HG03135 (cell line): ENCODE measurements at regions not wholly inside any gene's neighbourhood (a gene's known extent, or its start where the extent isn't known, plus 50 kb on each side); places are given as distances from the start of the nearest gene placed in this dataset.
"Not testable (repeated sequence)": the region's sequence is repeated elsewhere in the genome, so short reads cannot be mapped to it uniquely, and the experiment has no call there.

Source experiments
- ATAC-seq: cut with Tn5 transposase; IDR thresholded peaks from one replicate; pipeline ENCODE4 v1.9.1; 2021; ENCODE audit warnings: mild to moderate bottlenecking, moderate library complexity; ENCODE audit not compliant: unreplicated experiment

DNA sequence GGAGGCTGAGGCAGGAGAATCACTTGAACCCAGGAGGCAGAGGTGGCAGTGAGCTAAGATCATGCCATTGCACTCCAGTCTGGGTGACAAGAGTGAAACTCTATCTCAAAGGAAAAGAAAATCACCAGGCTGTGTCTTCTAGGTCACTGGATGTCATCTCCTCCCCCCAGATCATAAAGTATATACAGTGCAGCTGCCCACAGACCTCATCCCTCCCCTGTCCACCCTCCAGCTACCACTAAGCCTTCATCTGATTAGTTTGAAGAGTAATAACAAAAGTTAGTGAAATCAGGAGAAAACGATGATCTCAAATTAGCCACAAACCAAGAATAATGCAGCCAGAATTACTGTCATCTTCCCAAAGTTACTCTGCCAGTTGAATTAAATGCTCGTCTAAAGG lies 117.2 kb downstream of the ZNF22 start:
- not testable (repeated sequence) for ATAC-seq

DNA sequence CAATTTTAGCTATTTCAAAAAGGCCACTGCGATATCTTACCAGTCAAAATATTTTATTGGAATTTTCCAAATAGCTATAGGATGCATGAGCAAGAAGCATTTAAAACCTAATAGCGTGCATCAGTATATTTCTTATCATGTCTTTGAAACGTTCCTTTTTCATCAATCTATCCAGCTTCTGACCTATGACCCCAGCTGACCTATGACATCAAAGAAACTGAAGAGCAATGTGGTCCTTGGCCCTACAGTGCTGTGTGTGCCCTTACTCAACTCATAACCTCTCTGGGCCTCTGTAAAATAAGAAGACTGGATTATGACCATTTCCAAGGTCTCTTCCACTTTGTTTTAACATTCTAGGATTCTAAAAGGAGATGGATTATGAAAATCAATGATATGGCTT lies 118.2 kb downstream of the ZNF22 start:
- no peak for ATAC-seq

DNA sequence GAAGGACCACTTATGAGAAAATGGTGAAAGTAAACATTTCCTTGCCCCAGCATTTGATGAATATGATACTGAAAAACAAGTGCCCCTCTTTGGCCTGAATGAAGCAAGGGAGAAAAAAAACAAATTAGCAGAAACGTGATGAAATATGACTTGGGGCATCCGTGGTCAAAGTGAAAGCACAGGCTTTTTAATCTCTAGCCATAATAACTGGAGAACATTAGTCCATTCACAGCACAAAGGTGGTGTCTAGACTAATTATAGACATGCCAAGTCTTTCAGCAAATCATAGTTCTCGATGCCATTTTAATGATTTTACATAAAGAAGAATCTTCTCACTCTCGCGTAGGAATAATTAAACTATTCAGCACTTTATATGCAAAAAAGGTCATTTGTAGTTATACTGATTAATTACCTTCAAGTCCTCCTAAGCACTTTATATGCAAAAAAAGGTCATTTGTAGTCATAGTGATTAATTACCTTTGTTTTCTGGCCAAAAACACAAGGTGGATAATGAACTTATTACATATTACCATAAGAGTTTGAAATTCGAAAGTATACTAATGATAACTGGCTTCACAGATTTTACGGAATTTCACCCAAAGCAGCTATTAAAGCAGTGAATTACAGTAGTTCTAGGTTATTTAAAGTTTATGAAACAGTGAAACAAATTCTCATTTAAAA lies 121.6 kb downstream of the ZNF22 start:
- not testable (repeated sequence) for ATAC-seq

DNA sequence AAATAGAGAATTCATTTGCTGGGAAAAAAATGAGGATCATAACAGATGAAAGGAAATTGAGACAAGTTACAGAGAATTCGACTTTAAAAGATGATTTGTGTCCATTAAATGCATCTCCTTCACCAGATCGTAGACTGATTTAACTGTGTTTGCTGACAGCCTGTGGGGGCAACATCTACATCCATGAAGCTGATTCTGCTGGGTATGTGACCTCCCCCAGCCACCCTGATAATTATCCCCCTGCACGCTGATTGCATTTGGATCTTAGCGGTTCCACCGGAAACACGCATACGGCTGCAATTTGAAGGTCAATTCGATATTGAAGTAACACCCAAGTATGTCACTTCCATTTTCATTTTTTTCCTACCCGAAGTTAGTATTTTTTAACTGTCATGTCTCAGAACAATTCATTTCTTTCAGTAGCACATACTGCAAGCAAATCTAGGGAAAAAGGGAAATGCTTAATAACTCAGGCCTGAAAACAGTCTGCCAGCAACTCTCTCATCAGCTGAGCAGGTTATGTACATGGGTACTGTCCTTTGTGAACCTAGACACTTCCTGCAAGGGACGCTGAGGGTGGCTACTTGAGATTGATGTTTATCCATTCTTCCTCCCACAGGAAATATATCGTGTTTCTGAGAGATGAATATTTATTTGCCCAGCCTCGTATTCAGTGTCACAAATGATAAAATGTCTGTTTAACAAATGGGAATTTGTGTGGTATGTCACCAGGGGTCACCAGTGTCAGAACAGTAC lies 134.9 kb downstream of the ZNF22 start:
- no peak for ATAC-seq

DNA sequence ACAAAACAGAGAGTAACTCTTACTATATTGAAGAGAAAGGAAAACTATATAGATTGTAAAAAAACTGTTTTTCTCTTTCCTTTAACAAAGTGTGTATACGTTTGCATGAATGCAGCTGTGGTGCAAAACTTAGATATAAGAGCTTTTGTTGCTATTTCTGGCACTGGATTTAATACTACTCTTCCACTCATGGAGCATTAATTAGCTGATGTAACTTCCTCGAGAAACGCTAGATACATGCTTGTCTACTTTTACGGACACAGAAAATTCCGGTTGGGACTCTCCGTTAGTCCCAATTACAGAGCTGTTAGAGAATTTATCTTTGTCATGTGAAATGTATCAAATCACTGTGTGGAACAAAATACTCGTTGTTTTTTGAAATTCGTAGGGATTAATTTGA lies 135.5 kb downstream of the ZNF22 start:
- ATAC-seq = no peak

DNA sequence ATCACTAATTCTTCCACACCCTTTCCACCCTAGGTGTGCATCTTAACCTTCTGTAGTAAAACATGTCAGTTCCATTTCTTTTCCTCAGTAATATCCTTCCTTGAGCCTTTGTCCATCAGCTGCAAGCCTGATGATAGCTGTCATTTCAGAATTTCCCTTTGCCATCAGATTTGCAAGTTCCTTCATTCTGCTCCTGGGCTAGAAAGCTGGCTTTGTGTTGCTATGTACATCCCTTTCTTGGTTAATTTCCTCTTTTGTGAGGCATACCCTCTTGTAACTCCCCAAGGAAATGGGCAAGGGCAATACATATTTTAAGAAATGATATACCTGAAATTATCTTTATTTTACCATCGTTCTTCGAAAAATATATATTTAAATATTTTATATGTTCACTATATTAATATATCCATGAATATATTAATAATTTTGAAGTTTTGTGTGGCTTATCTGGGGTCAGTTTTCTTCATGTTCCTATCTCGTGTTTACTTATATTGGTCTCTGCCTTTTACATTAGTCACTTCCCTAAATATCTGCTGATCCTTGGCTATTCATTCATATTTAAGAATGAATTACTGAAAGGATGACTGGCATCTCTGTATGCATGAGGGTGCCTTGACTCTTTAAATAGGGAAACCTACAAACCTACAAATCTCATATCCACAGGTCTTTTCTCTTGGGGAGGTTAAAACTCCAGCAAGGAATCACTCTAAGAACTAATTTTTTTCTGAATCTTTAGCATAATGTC lies 143.8 kb downstream of the ZNF22 start:
- no peak for ATAC-seq

DNA sequence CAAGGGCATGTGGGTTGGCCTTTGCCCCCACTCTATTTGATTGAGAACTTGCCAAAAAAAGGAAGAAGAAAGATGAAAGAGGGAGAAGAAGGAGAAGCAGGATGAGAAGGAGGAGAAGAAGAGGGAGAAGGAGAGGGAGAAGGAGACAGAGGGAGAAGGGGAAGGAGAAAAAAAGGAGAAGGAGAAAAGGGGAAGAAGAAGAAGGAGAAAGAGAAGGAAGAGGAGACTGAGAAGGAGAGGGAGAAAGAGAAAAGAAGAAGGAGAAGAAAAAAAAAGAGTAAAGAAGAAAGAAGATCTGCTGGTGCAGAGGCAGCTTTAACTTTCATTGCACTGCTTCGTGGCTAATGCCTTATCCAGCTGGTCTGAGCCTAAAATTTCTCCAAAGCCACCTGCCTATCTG lies 144.4 kb downstream of the ZNF22 start:
- ATAC-seq = not testable (repeated sequence)

DNA sequence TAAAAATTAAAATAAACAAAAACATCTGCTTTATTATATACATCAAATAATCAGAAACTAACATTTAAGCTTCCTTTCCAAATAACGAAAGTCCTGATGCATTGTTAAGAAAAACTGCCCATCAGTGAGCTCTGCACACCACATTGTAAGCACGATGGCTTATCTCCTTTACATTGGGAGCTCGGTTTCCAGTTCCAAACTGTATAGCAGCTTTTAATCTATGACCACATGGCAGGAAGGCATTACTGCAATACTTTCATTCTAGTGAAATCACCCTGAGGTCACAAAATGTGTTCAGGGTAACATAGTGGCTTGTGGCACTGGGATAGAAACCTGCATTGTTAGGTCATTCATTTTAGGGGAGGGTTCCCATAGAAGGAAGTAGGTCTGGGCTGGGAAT lies 146.3 kb downstream of the ZNF22 start:
- no peak for ATAC-seq

DNA sequence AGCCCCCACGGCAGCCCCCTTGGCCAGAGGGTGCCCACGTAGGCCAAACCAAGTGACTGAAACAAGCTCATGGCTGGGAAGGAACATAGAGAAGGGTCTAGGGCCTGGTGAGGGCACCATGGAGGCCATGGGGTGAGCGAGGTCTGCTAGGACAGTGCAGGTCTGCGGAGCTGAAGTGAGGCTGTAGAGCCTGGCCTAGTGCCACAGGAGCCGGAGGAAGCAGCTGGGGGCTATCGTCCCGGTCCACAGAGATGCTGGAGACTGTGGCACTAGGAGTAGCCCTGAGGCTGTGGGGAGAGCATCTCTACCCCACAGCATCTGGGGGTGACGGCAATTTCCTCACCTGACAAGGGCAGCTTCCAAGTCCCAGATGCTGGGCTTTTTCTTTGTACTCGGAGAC lies 150.3 kb downstream of the ZNF22 start:
- ATAC-seq = no peak

DNA sequence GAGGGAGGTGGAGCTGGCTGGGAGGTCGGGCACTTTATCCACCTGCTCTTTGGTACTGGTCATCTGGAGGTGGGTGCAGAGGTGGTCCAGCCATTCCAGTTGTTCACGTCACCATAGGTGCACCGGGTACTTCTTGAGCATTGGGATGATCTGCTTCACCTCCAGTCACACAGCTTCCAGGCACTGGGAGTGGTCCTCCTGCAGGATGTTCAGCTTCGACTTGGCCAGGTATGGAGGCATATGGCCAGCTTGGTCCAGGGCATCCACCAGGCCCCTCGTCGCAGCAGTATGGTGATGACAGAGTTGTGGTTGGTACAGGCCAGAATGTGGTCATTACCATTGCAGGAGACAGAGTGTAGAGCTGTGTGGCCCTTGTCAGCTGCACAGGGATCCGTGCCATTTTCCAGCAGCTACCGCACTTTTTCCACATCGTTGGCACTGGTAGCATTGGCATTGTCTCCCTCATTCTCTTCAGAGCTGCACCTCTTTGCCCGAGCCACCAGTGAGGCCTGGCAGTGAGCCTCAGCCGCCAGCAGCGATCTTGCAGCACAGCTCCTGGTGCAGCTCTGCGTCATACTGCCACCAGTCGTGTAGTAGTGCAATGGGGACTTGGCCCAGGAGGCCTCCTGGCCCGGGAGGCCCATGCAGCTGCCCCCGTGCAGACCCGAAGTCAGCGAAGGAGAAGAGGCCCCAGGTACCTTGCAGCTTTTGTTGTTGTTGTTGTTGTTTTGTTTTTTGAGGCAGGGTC lies 150.9 kb downstream of the ZNF22 start:
- ATAC-seq = no peak

DNA sequence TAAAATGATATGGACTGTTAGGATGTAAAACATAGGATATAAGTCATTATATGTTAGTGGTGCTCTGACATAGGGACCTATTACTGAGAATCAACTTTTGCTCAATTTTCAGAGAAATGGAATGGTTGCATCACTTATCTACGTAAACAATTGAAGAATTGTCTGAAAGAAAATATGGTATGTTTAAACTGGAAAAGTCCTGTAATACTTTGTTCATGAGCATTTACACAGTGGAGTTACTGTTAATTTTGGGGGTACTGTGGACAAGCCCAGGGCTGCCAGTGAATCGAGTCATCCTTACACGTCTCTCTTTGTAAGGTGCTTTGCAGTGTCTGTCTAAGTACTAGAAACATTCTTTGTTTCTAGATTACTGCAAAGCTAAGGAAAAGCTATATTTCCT lies 152.0 kb downstream of the ZNF22 start:
- ATAC-seq = no peak

DNA sequence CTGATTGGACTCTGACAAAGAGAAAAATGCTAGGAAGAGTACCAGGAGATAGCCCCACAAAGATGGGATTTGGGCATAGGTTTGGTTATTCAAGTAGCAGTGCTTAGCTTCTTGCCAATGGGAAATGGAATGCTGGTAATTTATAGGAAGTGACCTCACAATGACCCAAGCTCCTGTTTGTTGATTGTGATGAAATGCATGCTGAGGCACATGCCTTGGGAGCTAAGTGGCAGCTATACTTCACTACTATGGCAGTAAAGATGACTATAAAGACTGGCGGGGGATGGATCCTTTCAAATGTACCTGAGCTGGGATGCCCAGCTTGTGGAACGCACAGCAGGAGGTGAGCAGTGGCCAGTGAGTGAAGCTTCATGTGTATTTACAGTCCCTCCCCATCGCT lies 153.8 kb downstream of the ZNF22 start:
- ATAC-seq = no peak

DNA sequence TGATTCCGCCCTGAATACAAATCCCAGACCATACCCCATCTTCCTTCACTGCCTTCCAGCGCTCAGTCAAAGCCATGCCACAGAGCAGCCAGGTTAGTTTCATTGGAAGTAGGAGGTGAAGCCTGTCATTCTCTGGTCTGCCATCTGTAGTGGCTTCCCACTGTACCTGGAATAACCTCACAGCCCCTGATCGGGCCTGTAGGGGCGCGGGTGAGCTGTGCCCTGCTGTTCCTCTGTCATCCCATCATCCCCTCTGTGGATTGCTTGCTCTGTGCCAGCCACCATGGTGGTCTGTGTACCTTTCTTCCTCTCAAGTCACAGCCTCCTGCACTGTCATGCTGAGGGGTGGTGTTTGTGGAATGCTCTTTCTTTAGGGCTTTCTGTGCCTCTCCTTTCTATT lies 155.1 kb downstream of the ZNF22 start:
- no peak for ATAC-seq

DNA sequence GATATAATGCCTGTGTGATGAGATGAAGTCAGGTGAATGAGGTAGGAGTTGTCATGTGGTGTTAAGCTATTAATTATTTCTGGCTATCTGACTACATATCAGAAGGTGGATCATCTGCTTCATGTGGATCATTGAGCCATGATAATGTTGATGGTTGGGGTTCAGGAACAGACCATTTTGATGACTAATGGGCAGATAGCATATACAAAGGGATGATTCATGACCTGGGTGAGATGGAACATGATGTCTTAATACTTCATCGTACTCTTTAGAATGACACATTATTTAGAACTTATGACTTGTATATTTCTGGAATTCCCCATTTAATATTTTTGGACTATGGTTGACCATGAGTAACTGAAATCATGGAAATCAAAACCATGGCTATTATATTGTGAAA lies 155.1 kb downstream of the OR13A1 start:
- no peak for ATAC-seq

DNA sequence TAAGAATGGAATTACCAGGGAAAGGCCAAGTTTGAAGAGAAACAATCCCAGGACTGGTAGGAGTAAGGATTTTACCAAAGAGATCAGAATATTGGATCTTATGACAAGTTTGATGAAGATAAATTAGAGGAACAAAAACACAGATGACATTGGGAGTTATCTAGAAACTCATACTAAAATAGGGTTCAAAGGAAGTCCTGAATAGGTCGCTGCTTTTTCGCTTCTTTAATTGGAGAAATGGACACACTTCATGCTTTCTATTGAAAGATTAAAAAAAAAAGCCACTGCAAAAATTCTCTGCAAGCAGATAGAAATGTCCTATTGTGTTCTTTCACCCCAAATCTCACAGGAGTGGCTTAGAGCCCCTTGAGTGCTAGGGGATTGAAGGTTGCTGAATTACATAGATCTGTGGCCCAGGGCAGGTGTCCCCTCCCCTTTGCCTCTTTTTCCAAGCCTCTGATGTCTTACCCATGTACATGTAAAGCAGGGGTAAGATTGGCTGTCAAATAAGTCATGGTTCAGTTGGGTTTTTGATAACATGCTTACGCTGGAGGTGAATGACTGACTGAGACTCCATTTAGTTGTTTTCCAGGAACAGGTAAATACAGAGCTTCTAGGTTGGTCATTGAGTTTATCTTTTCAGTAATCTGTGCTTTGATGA lies 152.0 kb downstream of the OR13A1 start:
- no peak for ATAC-seq

DNA sequence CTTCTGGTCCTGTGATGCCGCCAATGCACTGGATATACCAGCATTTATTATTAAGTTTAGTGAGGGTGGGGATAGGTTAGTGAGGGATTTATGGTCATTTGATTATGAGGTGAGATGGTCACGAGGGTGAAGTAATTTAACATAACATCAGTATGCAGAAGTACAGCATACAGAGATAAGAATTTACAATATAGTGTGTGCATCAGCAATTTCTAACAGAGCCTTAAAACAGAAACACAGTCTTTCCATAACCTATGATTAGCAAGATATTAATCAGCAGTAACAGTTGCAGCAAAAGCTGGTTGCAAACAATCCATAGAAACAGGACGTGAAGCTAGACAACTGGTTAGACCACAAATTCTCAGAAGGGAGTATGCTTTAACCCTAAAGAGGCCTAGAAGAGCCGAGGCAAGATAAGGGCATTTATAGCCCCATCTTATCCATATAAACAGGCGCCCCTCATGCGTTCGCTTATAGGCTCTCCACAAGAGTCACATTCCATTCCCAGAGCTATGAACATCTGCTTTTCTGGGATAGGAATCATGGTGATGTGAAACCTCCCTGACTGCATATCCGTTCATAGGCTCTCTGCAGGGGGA lies 139.8 kb downstream of the OR13A1 start:
- ATAC-seq = not testable (repeated sequence)

DNA sequence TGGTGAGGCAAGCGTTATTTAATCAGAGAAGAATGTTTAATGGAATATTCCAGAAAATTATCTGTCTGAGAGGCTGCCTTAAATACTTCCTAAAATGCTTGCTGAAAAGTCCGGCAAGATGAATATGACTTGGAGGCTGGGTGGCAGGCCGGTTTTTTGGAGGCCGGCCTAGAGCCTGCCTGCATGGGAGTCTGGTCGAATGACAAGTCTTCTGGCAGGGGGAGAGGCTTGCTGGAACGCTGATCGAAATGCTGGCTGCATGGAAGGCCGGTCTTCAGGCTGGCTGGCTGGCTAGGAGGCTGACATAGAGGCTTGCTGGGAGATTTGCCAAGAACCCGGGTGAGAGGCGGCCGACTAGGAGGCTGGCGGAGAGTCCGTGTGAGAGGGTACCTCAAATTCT lies 135.7 kb downstream of the OR13A1 start:
- no peak for ATAC-seq

DNA sequence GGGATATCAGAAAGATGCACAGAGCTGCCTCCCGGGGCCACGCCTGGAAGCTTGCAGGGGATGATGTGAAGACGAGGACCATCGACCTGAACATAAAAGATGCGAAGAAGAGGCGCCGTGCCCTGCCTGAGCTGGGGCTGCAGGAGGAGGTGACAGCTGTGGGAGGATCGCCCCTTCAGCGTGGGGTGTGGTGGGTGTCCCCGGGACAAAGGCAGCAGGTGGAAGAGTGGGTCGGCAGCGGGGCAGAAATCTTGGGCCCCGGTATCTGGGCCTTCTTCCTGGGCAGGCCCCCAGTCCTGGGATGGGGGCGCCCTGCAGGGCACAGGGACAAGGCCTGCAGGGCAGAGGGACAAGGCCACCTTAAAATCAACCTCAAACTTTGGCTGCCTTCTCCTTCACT lies 134.9 kb downstream of the OR13A1 start:
- ATAC-seq = no peak

DNA sequence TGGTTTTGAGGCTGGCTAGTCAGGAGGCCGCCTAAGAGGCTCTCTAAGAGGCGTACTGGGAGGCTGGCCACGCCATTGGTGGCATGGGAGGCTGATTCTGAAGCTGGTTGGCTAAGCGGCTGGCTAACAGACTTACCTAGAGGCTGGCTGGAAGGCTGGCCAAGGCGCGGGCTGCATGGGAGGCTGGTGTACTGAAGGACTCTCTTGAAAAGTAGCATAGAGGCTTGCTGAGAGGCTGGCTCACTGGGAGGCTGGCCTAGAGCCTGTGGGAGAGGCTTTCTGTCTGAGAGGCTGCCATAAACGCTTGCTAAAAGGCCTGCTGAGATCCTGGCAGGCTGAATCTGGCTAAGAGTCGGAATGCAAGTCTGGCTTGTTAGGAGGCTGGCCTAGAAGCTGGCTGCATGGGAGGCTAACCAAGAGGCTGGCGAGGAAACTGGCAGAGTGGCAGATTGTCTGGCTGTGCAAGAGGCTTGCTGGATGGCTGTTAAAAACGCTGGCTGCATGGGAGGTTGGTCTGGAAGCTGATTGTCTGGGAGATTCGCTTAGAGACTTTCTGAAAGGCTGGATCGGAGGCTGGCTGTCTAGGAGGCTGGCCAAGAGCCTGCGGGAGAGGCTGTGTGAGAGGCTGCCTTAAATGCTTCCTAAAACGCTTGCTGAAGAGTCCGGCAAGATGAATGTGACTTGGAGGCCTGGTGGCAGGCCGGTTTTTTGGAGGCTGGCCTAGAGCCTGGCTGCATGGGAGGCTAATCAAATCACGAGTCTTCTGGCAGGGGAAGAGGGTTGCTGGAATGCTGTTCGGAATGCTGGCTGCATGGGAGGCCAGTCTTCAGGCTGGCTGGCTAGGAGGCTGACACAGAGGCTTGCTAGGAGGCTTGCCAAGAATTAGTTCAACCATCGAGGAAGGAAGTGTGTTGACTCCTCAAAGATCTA lies 134.2 kb downstream of the OR13A1 start:
- no peak for ATAC-seq
